ENCODE measurements at regions not wholly inside any gene's neighbourhood (a gene's known extent, or its start where the extent isn't known, plus 50 kb on each side); places are given as distances from the start of the nearest gene placed in this dataset.

DNA sequence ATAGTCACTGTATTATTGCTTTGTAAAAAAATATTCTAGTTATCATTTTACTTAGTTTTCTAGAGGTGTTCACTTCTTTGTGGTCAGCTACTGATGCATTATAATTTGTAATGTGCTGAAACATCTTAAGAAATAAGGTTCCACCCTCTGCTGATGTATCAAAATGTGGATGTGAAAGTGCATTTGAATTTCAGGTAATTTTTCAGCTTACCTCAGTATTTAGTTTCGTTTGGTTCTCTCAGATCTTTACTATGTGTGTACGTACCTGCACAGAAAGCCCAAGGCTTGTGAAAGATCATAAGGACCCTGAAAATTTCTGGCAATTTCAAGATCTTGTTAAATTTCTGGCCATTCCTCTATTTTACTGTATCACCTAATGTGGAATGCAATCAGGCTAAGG is 542.3 kb upstream of the TPK1 start:
- no peaks in the 10 kb centered on the region for H3K27me3 ChIP-seq (ENCODE audit: control insufficient read depth, extremely low read depth, insufficient read depth, low read length)
- no peak for FAIRE-seq

DNA sequence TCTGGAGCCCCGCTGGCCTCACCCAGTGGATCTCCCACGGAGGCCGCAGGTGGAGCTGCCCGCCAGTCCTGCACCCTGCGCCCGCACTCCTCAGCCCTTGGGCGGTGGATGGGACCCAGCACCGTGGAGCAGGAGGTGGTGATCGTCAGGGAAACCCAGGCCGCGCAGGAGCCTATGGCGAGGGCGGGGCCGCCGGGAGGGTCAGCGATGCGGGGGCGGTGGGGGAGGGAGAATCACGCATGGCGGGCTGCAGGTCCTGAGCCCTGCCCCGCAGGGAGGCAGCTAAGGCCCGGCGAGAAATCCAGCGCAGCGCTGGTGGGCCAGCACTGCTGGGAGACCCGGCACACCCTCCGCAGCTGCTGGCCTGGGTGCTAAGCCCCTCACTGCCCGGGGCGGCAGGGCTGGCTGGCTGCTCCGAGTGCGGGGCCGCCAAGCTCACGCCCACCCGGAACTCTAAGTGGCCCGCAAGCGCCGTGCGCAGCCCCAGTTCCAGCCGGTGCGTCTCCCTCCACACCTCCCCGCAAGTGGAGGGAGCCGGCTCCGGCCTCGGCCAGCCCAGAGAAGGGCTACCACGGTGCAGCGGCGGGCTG is 524.8 kb upstream of the TPK1 start:
- TF ChIP-seq, protein P1, sequence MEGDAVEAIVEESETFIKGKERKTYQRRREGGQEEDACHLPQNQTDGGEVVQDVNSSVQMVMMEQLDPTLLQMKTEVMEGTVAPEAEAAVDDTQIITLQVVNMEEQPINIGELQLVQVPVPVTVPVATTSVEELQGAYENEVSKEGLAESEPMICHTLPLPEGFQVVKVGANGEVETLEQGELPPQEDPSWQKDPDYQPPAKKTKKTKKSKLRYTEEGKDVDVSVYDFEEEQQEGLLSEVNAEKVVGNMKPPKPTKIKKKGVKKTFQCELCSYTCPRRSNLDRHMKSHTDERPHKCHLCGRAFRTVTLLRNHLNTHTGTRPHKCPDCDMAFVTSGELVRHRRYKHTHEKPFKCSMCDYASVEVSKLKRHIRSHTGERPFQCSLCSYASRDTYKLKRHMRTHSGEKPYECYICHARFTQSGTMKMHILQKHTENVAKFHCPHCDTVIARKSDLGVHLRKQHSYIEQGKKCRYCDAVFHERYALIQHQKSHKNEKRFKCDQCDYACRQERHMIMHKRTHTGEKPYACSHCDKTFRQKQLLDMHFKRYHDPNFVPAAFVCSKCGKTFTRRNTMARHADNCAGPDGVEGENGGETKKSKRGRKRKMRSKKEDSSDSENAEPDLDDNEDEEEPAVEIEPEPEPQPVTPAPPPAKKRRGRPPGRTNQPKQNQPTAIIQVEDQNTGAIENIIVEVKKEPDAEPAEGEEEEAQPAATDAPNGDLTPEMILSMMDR (optimal IDR thresholded peaks at IDR 0.05 in 1 of 3, IDR thresholded peaks at IDR 0.05 in 1 of 3, conservative IDR thresholded peaks at IDR 0.05 in 1 of 3; ENCODE audit: extremely low read depth in 1 of 3, insufficient read depth in 2 of 3, low read length in 3 of 3): no peak
- TF ChIP-seq EZH2 (IDR thresholded peaks at IDR 0.05; ENCODE audit: low read length): no peak
- H3K4me2 ChIP-seq (ENCODE audit: control insufficient read depth, extremely low read depth, insufficient read depth, low read depth, low read length): no peak overlapping the region
- no peak overlapping the region for H3K27ac ChIP-seq (ENCODE audit: control insufficient read depth, insufficient read depth, low read length)
- H3K79me2 ChIP-seq (ENCODE audit: control insufficient read depth, insufficient read depth, low read length): no peaks in the 10 kb centered on the region
- no peaks in the 10 kb centered on the region for H3K9me3 ChIP-seq (ENCODE audit: control insufficient read depth, low read depth, low read length)
- no peaks in the 10 kb centered on the region for H3K27me3 ChIP-seq (ENCODE audit: control insufficient read depth, extremely low read depth, insufficient read depth, low read length)
- no peak overlapping the region for H3K9ac ChIP-seq (ENCODE audit: control insufficient read depth, extremely low read depth, insufficient read depth, low read length)
- H4K20me1 ChIP-seq (ENCODE audit: control insufficient read depth, extremely low read depth, insufficient read depth, low read length): no peaks in the 10 kb centered on the region
- H3K36me3 ChIP-seq (ENCODE audit: control insufficient read depth in 2 of 2, extremely low read depth in 1 of 2, insufficient read depth in 2 of 2, low read length in 2 of 2): no peaks in the 10 kb centered on the region
- dilution Hi-C loops (cut with MboI; ENCODE audit: extremely low pct_ligation_motif_present, low sequenced_read_pairs): no loop called here
- H3K4me3 ChIP-seq (ENCODE audit: control insufficient read depth in 2 of 3, extremely low read depth in 1 of 3, insufficient read depth in 2 of 3, low read depth in 1 of 3, low read length in 3 of 3): no peak overlapping the region
- H2AFZ ChIP-seq (ENCODE audit: control insufficient read depth, low read length): no peak overlapping the region
- no peaks in the 10 kb centered on the region for H3K4me1 ChIP-seq (ENCODE audit: control insufficient read depth, extremely low read depth, insufficient read depth, low read length)
- DNase-seq (ENCODE audit: low read depth, low spot score) (no peak), FAIRE-seq (no peak)
- no peaks in the 10 kb centered on the region for H3K9me1 ChIP-seq (ENCODE audit: control insufficient read depth, extremely low read depth, insufficient read depth, low read length)

More for the DNA sequence above, 542.3 kb upstream of the TPK1 start:
- Histone ChIP-seq H3K4me1 (ENCODE audit: control insufficient read depth, extremely low read depth, insufficient read depth, low read length) (no peaks in the 10 kb centered on the region), H3K4me2 (ENCODE audit: control insufficient read depth, extremely low read depth, insufficient read depth, low read depth, low read length) (no peak overlapping the region), H4K20me1 (ENCODE audit: control insufficient read depth, extremely low read depth, insufficient read depth, low read length) (no peaks in the 10 kb centered on the region), H3K9me1 (ENCODE audit: control insufficient read depth, extremely low read depth, insufficient read depth, low read length) (no peaks in the 10 kb centered on the region), H2AFZ (ENCODE audit: control insufficient read depth, low read length) (no peak overlapping the region), H3K9ac (ENCODE audit: control insufficient read depth, extremely low read depth, insufficient read depth, low read length) (no peak overlapping the region), H3K9me3 (ENCODE audit: control insufficient read depth, low read depth, low read length) (no peaks in the 10 kb centered on the region), H3K79me2 (ENCODE audit: control insufficient read depth, insufficient read depth, low read length) (no peaks in the 10 kb centered on the region), H3K36me3 (ENCODE audit: control insufficient read depth in 2 of 2, extremely low read depth in 1 of 2, insufficient read depth in 2 of 2, low read length in 2 of 2) (no peaks in the 10 kb centered on the region), H3K27ac (ENCODE audit: control insufficient read depth, insufficient read depth, low read length) (no peak overlapping the region), H3K4me3 (ENCODE audit: control insufficient read depth in 2 of 3, extremely low read depth in 1 of 3, insufficient read depth in 2 of 3, low read depth in 1 of 3, low read length in 3 of 3) (no peak overlapping the region)
- dilution Hi-C loops (cut with MboI; ENCODE audit: extremely low pct_ligation_motif_present, low sequenced_read_pairs): no loop called here
- no peak for TF ChIP-seq EZH2 (IDR thresholded peaks at IDR 0.05; ENCODE audit: low read length)
- TF ChIP-seq, protein P1 (optimal IDR thresholded peaks at IDR 0.05 in 1 of 3, IDR thresholded peaks at IDR 0.05 in 1 of 3, conservative IDR thresholded peaks at IDR 0.05 in 1 of 3; ENCODE audit: extremely low read depth in 1 of 3, insufficient read depth in 2 of 3, low read length in 3 of 3): no peak
- no peak for DNase-seq (ENCODE audit: low read depth, low spot score)

All from keratinocyte (primary cell).